NCI-H748 (cell line): ENCODE measurements at regions not wholly inside any gene's neighbourhood (a gene's known extent, or its start where the extent isn't known, plus 50 kb on each side); places are given as distances from the start of the nearest gene placed in this dataset.
"Not testable (repeated sequence)": the region's sequence is repeated elsewhere in the genome, so short reads cannot be mapped to it uniquely, and the experiment has no call there.

Source experiments
- DNase-seq: peaks from one replicate; lab custom pipeline; 2025; ENCODE audit not compliant: unreplicated experiment; lab: John Stamatoyannopoulos, UW

DNA sequence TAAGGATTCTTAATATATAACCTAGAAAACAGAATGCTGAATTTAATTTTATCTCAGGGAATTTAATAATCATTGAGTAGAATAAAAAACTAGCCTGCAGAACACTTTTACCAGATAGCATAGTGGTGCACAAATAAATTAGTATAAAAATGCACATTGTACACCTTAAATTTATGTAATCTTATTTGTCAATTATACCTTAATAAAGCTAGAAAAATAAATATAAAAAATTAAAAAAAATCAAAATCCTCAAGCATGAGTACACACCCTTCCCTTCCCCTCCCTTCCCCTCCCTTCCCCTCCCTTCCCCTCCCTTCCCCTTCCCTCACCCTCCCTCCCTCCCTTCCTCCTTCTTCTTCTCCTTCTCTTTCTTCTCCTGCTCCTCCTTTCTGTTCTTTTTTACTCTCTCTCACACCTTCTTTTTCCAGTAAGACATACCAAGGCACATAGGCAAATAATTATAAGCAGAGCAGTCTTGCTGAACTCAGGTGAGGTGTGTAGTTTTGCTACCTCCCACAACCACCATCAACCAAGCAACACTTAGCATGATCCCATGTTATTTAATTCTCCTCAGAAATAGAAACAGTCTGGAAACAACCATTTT lies 1395.0 kb downstream of the ZPLD1 start:
- DNase-seq, result no peak

DNA sequence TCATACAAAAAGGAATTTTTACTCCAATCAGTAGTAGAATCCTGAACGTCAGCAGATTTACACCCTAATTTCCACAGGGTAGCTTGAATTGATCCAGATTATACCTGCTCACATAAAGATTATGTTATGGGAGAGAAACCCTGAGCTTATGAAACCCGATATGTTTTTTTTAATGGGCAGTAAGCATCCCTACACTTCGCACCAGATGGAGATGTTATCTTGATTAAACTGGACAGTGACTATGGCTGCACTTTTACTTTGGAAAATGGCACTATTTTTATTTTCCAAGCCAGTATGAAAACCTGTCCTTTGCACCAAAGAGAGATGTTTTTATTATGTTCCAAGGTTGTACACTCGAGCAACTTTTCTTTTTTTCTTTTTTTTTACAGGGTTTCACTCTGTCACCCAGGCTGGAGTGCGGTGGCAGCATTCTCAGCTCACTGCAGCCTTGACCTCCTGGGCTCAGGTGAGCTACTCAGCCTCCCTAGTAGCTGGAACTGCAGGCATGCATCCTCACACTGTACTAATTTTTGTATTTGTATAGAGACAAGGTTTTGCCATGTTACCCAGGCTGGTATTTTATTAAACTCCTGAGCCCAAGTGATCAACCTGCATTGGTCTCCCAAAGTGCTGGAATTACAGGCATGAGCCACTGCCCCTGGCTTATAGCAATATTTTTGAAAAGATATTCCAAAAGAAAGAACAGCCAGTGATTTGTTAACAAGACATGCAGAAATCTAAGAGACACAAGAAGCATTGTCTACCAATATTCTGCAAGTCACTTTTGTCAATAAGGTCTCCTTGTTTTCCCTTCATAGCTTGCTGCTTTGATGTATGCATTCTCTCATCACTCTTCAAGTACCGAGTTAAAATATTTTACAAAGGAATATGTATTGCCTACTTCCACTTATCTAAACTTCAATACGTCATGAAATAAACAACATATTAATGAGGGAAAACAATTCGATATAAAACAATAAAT lies 1412.6 kb downstream of the ZPLD1 start:
- DNase-seq, result peak; percentile 2

DNA sequence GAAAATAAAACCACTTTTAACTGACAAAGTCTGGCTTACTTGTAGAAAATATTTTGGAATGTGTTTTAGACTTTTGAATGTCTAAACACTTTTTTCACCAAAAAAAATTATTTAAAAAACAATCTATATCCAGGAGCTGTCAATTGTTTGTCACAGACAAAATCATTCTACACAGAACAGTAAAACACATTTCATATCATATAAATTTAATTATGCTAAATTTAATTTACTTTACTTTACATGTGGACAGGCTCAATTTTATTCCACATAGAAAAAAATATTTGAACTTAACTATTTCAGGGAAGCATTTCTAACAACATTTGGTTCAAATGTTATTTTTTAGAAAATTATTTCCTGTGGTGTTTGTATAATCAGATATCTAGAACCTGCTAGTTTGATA lies 1417.0 kb downstream of the ZPLD1 start:
- DNase-seq, result no peak

DNA sequence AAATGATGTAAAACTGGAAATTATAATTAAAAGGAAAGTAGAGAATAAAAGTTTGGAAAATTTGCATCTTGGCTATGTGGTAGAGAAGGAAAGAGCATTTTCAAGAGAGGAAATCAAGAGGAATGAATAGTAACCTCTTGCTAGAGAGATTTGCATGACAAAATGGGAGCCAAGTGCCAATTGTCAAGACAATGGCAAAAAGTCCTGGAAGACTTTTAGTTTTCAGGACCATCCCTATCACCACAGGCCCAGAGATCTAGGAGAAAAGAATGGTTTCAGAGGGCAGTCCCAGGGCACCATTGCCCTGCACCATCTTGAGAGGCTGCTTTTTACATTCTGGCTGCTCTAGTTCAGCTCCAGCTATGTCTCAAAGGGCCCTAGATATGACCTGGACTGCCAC lies 1427.6 kb downstream of the ZPLD1 start:
- DNase-seq, result no peak

DNA sequence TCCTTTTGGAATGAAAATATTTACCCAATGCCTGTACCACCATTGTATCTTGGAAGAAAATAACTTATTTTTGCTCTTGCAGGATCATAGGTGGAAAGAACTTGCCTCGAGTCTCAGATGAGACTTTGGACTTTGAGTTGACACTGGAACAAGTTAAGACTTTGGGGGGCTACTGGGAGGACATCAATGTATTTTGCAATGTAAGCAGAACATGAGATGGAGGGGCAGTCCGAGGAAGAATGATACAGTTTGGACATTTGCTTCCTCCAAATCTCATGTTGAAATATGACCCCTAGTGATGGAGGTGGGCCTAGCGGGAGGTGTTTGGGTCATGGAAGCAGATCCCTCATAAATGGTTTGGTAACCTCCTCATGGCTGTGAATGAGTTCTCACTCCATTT lies 1428.6 kb downstream of the ZPLD1 start:
- DNase-seq, result no peak

DNA sequence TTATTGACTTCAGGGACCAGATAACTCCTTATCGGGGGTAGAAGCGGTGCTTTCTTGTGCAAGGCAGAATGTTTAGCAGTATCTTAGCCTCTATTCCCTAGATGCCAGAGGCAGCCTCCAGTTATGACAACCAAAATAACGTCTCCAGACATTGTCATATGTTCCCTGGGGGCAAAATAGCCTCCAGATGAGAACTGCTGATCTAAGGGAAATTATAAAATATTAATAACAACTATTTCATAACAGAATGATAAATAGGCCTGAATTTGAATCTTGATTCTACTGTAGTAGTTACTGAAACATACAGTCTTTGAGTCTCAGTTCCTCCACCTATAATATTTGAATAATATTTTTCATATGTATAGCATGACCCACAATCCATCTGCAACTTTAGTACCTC lies 1431.3 kb downstream of the ZPLD1 start:
- no peak for DNase-seq

DNA sequence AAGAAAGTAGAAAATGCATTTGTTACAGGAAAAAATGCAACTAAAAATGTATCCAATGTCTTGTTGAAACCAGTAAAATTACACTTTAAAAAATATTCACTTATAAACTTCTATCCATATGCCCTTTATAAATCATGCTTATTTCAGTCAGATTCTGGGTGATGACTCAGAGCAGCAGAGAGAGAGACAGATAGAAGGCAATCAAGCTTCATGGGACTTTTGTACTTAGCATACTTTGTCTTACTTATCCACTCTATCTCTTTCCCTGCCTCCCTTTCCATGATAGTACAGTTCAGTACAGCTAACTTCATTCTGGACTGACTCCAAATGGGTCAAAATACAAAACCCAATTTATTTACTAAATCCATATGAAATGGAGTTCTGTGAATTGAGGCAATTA lies 1438.2 kb downstream of the ZPLD1 start:
- DNase-seq, result no peak

DNA sequence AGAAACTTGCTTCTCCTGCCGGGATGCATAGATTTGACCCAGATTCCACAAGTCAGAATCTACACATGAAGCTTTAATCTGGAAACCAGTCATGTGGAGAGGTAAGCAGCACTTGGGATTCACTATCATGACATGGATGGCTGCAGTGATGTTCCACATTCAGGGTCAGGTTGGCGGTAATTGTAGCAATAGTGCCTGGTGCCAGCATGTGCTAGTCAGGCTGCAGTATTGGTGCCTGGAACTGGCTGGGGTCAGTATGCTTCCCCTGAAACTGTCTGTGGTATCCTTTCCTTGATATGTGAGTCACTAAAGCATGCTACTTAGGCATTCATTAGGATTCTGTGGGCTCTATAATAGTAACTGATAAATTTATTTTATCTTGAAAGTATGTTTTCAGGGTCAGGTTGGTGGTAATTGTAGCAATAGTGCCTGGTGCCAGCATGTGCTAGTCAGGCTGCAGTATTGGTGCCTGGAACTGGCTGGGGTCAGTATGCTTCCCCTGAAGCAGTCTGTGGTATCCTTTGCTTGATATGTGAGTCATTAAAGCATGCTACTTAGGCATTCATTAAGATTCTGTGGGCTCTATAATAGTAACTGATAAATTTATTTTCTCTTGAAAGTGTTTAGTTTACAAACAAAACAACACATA lies 1439.2 kb downstream of the ZPLD1 start:
- DNase-seq, result no peak

DNA sequence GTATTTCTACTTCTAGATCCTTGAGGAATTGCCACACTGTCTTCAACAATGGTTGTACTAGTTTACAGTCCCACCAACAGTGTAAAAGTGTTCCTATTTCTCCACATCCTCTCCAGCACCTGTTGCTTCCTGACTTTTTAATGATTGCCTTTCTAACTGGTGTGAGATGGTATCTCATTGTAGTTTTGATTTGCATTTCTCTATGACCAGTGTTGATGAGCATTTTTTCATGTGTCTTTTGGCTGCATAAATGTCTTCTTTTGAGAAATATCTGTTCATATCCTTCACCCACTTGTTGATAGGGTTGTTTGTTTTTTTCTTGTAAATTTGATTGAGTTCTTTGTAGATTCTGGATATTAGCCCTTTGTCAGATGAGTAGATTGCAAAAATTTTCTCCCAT lies 1447.0 kb downstream of the ZPLD1 start:
- not testable (repeated sequence) for DNase-seq

DNA sequence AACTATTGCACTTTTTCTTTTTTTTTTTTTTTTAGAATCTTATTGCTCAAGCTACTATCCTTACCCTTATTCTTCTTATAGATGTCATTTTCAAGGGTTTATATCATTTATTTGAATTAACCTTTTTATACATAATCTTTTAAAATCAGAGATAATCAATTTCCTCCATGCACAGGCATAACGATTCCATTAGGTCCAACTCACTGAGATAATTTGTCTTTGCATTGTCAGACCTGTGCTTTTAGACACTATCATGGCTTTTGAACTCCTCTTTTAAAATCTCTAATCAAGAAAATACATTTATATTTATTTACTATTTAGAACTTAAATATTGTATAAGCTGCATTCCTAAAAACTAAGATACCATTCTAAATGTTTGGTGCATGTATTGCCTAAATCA lies 1454.9 kb downstream of the ZPLD1 start:
- no peak for DNase-seq

DNA sequence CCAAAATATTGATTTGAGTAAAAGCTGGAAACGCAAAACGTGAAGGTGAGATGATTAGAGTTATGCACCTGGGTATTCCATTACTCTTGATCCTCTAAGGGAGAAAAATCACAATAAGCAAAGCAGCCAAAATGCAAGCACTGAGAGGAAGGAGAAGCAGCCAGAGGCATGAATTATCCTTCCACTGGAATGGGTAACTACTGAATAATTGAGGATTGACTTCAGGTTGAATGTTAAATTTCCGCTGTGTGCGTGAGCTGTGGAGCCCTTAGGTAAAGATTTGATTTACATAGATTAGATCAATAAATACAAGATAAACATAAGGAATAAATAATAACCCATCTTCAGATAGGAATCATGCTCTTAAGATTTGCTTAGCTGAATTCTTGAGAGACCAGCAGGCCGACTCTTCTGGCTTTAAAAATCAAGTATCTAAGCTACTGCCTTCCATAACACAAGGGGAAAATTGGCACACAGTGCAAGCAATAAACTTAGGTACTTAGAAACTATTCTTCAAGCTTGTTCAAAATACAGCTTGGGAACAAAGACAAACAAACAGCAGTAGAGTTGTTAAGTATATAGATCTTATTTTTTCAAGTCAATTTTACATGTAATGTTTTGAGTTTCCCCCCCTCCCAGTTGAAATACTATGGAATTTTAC lies 1459.5 kb downstream of the ZPLD1 start:
- no peak for DNase-seq

DNA sequence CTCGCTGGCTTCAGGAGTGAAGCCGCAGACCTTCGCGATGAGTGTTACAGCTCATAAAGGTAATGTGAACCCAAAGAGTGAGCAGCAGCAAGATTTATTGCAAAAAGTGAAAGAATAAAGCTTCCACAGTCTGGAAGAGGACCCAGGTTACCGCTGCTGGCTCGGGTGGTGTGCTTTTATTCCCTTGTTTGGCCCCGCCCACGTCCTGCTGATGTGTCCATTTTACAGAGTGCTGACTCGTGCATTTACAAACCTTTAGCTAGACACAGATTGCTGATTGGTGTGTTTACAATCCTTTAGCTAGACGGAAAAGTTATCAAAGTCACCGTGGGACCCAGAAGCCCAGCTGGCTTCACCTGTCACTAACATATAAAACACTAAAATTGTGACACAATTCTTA lies 1464.5 kb downstream of the ZPLD1 start:
- no peak for DNase-seq

DNA sequence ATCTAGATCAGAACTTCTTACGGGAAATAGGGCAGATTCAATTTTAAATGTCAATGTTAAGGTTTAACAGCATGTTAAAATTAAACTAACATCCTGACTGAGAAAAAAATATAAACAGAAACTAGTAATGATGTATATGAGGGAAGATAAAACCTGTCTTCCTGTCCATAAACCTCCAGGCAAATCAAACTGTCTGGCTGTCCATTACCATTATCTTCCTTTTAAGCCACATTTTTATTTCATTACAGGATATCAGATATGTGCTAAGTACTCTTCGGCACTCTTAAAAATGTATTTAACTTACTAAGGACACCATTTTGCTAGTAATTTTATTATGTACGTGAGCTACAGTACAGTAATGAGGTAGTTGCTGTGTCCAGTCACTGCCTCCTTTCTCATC lies 1461.7 kb upstream of the ALCAM start:
- no peak for DNase-seq

DNA sequence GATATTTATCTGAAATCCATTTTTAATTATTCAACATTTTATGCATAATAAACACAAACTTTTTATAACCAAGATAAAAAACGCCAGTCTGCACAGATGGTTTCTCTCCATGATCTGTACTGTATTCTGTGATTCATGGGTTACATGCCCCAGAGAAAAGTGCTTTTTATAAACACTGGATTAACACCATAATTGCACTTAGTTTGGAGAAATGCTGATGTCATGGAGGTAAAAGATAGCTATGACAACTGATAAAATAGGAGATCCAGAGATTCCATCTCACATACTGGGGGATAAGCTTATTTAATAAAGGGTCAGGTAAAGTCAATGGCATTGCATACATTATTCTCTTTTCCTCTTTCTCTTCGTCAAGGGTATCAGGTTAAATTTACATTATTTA lies 1460.4 kb upstream of the ALCAM start:
- no peak for DNase-seq

DNA sequence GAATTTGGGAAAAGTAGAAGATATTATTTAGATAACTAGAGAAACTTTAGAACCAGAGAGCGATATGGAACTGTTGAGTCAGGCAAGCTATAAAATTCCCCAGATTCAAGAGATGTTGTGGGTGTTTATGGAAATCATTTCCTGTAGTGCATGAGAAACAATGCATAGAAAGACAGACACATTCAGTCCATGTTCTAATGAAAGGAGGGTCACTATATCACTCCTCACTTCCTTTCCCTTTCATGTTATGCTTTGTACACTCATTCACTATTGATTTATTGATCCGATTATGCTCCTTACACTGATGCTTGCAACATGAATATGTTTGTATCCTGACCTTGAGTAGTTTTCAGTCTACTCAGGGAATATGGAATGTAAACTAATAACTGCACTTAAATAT lies 1459.9 kb upstream of the ALCAM start:
- no peak for DNase-seq

DNA sequence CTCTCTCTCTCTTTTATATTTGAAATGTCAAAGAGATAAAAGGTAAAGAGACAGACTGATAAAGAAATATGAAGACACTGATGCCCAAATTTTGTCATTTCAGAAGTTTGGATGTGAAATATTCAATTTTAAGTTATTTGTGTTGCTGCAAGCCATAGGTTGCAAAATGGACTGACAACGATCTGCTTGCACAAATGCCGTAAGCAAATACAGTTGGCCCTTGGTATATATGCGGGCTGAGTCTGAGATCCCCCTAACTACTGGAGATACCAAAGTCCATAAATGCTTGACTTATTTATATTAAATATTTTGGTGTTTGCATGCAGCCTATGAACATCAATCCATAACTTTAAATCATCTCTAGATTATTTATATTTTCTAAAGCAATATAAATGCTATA lies 1459.1 kb upstream of the ALCAM start:
- DNase-seq, result no peak

DNA sequence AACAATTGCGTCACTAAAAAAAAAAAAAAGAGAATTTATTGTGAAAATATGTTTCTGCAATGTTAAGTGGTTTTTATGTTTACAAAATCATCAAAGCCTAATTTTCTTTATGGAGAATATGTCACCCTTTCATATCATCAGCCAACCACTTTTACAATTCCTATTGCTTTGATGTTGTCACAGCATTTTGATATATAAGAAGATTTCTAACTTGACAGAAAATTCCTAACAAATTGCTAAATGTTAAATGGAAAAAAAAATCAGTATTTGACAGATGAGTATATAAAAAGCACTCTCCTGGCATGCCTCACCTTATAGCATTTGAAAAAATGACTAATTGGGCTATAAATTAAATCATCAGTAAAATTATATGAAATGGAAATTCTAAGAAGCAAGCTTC lies 1457.3 kb upstream of the ALCAM start:
- no peak for DNase-seq

DNA sequence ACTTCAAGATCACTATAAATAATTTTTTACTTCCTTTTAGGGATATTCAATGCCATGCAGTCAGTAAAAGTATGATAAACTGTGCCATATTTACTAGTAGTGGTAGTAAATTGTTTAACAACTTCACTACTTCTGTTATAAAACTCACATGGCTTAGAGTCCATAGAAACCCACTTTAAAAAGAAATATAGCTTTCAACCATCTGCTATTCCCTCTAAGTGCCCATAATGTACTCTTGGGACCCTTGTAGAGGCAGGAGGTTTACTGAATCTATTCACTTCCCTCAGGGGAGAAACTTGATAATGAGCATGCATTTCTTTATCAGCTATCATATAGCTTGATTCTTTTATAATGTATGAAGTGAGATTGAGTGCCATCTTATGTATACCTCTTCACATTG lies 1448.4 kb upstream of the ALCAM start:
- no peak for DNase-seq

DNA sequence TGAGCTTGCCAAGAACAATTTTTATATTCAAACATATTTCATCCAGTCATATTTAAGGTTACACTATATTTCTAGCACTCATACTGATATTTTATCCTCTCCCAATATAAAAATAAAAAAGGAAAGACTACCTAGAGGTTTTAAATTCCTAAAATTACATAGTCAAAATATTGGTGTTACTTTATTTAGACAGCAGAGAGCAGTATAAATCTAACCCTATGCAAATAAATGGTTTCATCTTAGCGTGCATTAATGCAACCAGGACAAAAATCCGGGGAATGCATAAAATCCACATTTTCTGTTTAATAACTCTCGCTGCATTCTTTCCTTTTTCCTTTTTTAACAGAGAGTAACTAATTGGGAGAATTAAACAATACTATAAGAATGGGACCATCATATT lies 1447.4 kb upstream of the ALCAM start:
- no peak for DNase-seq

DNA sequence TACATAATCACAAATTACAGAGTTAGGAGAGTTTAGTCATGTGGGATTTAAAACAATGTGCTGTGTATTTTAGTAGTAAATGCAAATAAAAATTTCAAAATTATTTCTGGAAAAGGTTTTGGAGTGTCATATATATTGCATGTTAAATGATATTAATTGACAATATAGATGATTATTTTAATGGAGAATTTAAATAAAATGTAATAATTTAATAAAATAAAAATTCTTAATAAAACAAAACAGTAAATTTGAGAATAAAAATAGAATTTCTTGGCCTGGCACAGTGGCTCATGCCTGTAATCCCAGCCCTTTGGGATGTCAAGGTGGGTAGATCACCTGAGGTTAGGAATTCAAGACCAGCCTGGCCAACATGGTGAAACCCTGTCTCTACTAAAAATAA lies 1442.8 kb upstream of the ALCAM start:
- no peak for DNase-seq

DNA sequence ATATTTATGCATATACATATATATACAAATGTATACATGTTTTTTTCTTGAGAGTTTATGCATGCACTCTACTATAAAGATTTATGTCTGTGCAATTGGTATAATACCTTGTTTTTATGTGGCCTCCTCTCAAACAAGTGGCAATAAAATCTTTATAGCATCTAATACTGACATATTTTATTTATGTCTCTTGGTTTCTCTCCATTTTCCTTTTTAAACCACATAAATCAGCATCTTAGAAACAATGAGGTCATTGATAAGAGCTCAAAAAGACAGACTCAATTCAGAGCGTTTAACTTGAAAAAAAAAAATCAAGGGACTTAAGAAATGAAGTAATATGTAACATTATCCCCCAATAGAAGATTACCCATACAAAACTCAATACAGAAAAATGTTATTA lies 1442.2 kb upstream of the ALCAM start:
- DNase-seq, result no peak

DNA sequence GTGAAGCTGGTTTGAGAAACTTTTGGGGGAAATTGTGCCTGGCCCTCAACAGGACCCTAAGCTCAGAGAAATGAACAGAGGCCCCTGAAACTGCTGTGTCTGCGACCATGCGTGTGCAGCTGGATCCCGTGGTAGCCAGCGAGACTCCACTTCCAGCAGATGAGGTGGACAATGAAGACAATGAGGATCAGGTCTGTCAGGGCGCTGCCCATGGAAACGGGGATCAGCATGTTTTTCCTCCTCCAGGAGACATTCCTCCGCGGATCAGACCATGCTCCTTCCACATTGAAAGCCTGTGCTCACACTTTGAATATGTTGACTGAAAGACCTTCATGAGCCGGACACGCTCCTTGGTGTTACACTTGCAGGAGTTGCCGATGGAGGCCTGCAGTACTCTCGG lies 1439.8 kb upstream of the ALCAM start:
- no peak for DNase-seq
